ENCODE measurements at regions not wholly inside any gene's neighbourhood (a gene's known extent, or its start where the extent isn't known, plus 50 kb on each side); places are given as distances from the start of the nearest gene placed in this dataset.

GRCh38 chr2:146844226-146844990 lies 1000.4 kb upstream of the ACVR2A start:
- DNase-seq = no peak

- DNase-seq = no peak
These were observed 1007.0 kb upstream of the ACVR2A start for GRCh38 chr2:146837857-146838256.

- peak in 1 of 2 experiments; percentile 18 for DNase-seq
These were observed 1018.4 kb upstream of the ACVR2A start for GRCh38 chr2:146826388-146826787.

GRCh38 chr2:146821836-146822316 lies 1023.0 kb upstream of the ACVR2A start:
- no peak for DNase-seq

- DNase-seq = no peak
These were observed 1024.2 kb upstream of the ACVR2A start for GRCh38 chr2:146820672-146821071.

GRCh38 chr2:146818122-146818521 lies 1026.7 kb upstream of the ACVR2A start:
- no peak for DNase-seq

- DNase-seq = peak in 1 of 2 experiments; percentile 7
These were observed 1027.2 kb upstream of the ACVR2A start for GRCh38 chr2:146817613-146818012.

- DNase-seq = no peak
These were observed 1029.9 kb upstream of the ACVR2A start for GRCh38 chr2:146814971-146815370.

- no peak for DNase-seq
These were observed 1037.2 kb upstream of the ACVR2A start for GRCh38 chr2:146807568-146808168.

GRCh38 chr2:146806364-146807005 lies 1038.3 kb upstream of the ACVR2A start:
- no peak for DNase-seq

- DNase-seq = no peak
These were observed 1040.5 kb upstream of the ACVR2A start for GRCh38 chr2:146804288-146804687.

GRCh38 chr2:146801886-146802285 lies 1042.9 kb upstream of the ACVR2A start:
- no peak for DNase-seq

- no peak for DNase-seq
These were observed 1058.4 kb upstream of the ACVR2A start for GRCh38 chr2:146786396-146786795.

GRCh38 chr2:146785101-146785500 lies 1059.7 kb upstream of the ACVR2A start:
- no peak for DNase-seq

GRCh38 chr2:146784602-146785001 lies 1060.2 kb upstream of the ACVR2A start:
- no peak for DNase-seq

- no peak for DNase-seq
These were observed 1067.6 kb upstream of the ACVR2A start for GRCh38 chr2:146777181-146777580.

GRCh38 chr2:146776596-146776995 lies 1068.2 kb upstream of the ACVR2A start:
- no peak for DNase-seq

GRCh38 chr2:146771531-146771930 lies 1073.3 kb upstream of the ACVR2A start:
- DNase-seq = no peak

GRCh38 chr2:146764301-146764700 lies 1080.5 kb upstream of the ACVR2A start:
- DNase-seq = no peak

- DNase-seq = no peak
These were observed 1082.0 kb upstream of the ACVR2A start for GRCh38 chr2:146762786-146763185.

- DNase-seq = no peak
These were observed 1090.2 kb upstream of the ACVR2A start for GRCh38 chr2:146754606-146755005.

GRCh38 chr2:146748046-146748445 lies 1096.8 kb upstream of the ACVR2A start:
- peak; percentile 56 to 72 for DNase-seq

GRCh38 chr2:146741260-146741659 lies 1103.6 kb upstream of the ACVR2A start:
- no peak for DNase-seq

- DNase-seq = no peak
These were observed 1110.0 kb upstream of the ACVR2A start for GRCh38 chr2:146734821-146735190.
